DND-41 (cell line): ENCODE measurements at regions not wholly inside any gene's neighbourhood (a gene's known extent, or its start where the extent isn't known, plus 50 kb on each side); places are given as distances from the start of the nearest gene placed in this dataset.

ENCODE experiments used
- ATAC-seq: fragments of 200-7000 bp; cut with Tn5 transposase; 3 replicates; pipeline ENCODE4 v1.9.1; 2021; ENCODE audit warnings: low read depth; ENCODE audit not compliant: insufficient read depth
- DNase-seq: peaks from one replicate; pipeline ENCODE4 v3.0.0-alpha.2; 2020
- H2AFZ ChIP-seq: 2 replicates; pipeline ENCODE4 v1.6.0; 2012; ENCODE audit warnings: low read depth, low read length
- H3K27ac ChIP-seq: 2 replicates; pipeline ENCODE4 v1.5.1; 2012; ENCODE audit warnings: low read length, inconsistent platforms
- H3K27me3 ChIP-seq: fragments of 200-600 bp; sonication (generic); 2 replicates; pipeline ENCODE4 v1.6.0; 2012; ENCODE audit warnings: low read length, mild to moderate bottlenecking, inconsistent platforms; ENCODE audit not compliant: insufficient read depth, poor library complexity
- H3K36me3 ChIP-seq: 2 replicates; pipeline ENCODE4 v1.5.1; 2012; ENCODE audit warnings: low read length, inconsistent platforms; ENCODE audit not compliant: insufficient read depth
- H3K4me1 ChIP-seq: 2 replicates; pipeline ENCODE4 v1.5.1; 2012; ENCODE audit warnings: mild to moderate bottlenecking, low read length; ENCODE audit not compliant: insufficient read depth
- H3K4me2 ChIP-seq: 2 replicates; pipeline ENCODE4 v1.6.0; 2012; ENCODE audit warnings: mild to moderate bottlenecking, moderate library complexity, low read length, inconsistent platforms; ENCODE audit not compliant: insufficient read depth
- H3K4me3 ChIP-seq, 2 experiments: fragments of 200-600 bp in 1 of 2; shearing (Covaris generic) in 1 of 2; 2 replicates each; pipeline ENCODE4 v1.5.1; 2012 to 2016; ENCODE audit warnings: inconsistent platforms in 2 of 2, low read length in 2 of 2, mild to moderate bottlenecking in 2 of 2, low read depth in 1 of 2, moderate library complexity in 1 of 2
- H3K79me2 ChIP-seq: 2 replicates; pipeline ENCODE4 v1.6.0; 2012; ENCODE audit warnings: low read length, inconsistent platforms; ENCODE audit not compliant: insufficient read depth
- H3K9ac ChIP-seq: 2 replicates; pipeline ENCODE4 v1.6.0; 2012; ENCODE audit warnings: low read depth, mild to moderate bottlenecking, inconsistent platforms, low read length, moderate library complexity
- H3K9me3 ChIP-seq: 2 replicates; pipeline ENCODE4 v1.5.1; 2012; ENCODE audit warnings: low read length, moderate library complexity, mild to moderate bottlenecking, inconsistent platforms; ENCODE audit not compliant: insufficient read depth, severe bottlenecking
- H4K20me1 ChIP-seq: 2 replicates; pipeline ENCODE4 v1.6.0; 2012; ENCODE audit warnings: low read length; ENCODE audit not compliant: insufficient read depth
- CTCF ChIP-seq: IDR thresholded peaks from 2 replicates; pipeline ENCODE4 v1.5.1; 2012; ENCODE audit warnings: borderline replicate concordance, low read length, moderate library complexity, mild to moderate bottlenecking; ENCODE audit not compliant: poor library complexity, severe bottlenecking; ENCODE audit errors: extremely low read depth
- EZH2 ChIP-seq: IDR thresholded peaks from 3 replicates; pipeline ENCODE4 v1.6.1; 2012; ENCODE audit warnings: borderline replicate concordance, low read depth, mild to moderate bottlenecking, moderate library complexity, low read length, inconsistent platforms; ENCODE audit not compliant: severe bottlenecking

GRCh38 chr6:163971841-163972838, 557.6 kb downstream of the QKI start:
- Histone ChIP-seq H3K4me2 (no peak overlapping the region), H2AFZ (no peak overlapping the region), H3K27me3 (no peaks in the 10 kb centered on the region), H3K9ac (no peak overlapping the region), H3K9me3 (peaks cover 2% of the 10 kb centered on the region), H3K4me3 (no peak overlapping the region), H3K27ac (no peak overlapping the region), H4K20me1 (no peaks in the 10 kb centered on the region), H3K79me2 (no peaks in the 10 kb centered on the region), H3K4me1 (no peaks in the 10 kb centered on the region), H3K36me3 (no peaks in the 10 kb centered on the region)
- no peak for ATAC-seq
- no peak for DNase-seq
- TF ChIP-seq EZH2 (no peak), CTCF (no peak)

- peaks cover 2% of the 10 kb centered on the region for H3K9me3 ChIP-seq
- H3K4me3 ChIP-seq = no peak overlapping the region
- H4K20me1 ChIP-seq = no peaks in the 10 kb centered on the region
- H3K4me2 ChIP-seq = no peak overlapping the region
- no peaks in the 10 kb centered on the region for H3K36me3 ChIP-seq
- no peak for DNase-seq
- no peaks in the 10 kb centered on the region for H3K27me3 ChIP-seq
- no peak for TF ChIP-seq EZH2
- no peak for TF ChIP-seq CTCF
- no peaks in the 10 kb centered on the region for H3K4me1 ChIP-seq
- ATAC-seq = no peak
- H3K9ac ChIP-seq = no peak overlapping the region
- no peak overlapping the region for H3K27ac ChIP-seq
- H2AFZ ChIP-seq = no peak overlapping the region
- no peaks in the 10 kb centered on the region for H3K79me2 ChIP-seq
These were observed 556.5 kb downstream of the QKI start for GRCh38 chr6:163970846-163971564.

- Histone ChIP-seq H3K27me3 (no peaks in the 10 kb centered on the region), H3K79me2 (no peaks in the 10 kb centered on the region), H3K27ac (no peak overlapping the region), H2AFZ (no peak overlapping the region), H3K4me2 (no peak overlapping the region), H4K20me1 (no peaks in the 10 kb centered on the region), H3K4me1 (no peaks in the 10 kb centered on the region), H3K9me3 (no peaks in the 10 kb centered on the region), H3K9ac (no peak overlapping the region), H3K36me3 (no peaks in the 10 kb centered on the region), H3K4me3 (no peak overlapping the region)
- ATAC-seq (no peak), DNase-seq (no peak)
- TF ChIP-seq EZH2 (no peak), CTCF (no peak)
These were observed 551.2 kb downstream of the QKI start for GRCh38 chr6:163965426-163966348.
